K562 (cell line): ENCODE measurements at regions not wholly inside any gene's neighbourhood (a gene's known extent, or its start where the extent isn't known, plus 50 kb on each side); places are given as distances from the start of the nearest gene placed in this dataset.

Experiments
- ATAC-seq: fragments of 200-7000 bp; cut with Tn5 transposase; 3 replicates; pipeline ENCODE4 v1.9.1; 2020; ENCODE audit warnings: moderate library complexity
- BruUV-seq: library from RNA; stranded (reverse); fragments of 400-500 nt; replicated peaks from 2 replicates; lab custom pipeline; 2021; lab: Mats Ljungman, UMichigan
- CTCF ChIA-PET: fragments of 300-600 bp; formaldehyde crosslinking; extraction: SDS; loops from one replicate; lab custom pipeline; 2021; ENCODE audit warnings: low intra/inter-chr PET ratio; lab: Yijun Ruan, JAX
- POLR2A ChIA-PET: fragments of 300-600, 350-650 bp; sonication (Branson Sonifier 250); formaldehyde crosslinking; extraction: SDS; loops from one replicate; lab custom pipeline; 2021; ENCODE audit warnings: antibody characterized with exemption, inconsistent platforms; lab: Yijun Ruan, JAX
- DNase-seq, 4 experiments: peaks; one replicate each; pipeline versions ENCODE4 v3.0.0 to v3.0.0-alpha.2; 2011 to 2018; ENCODE audit warnings: low spot score in 3 of 4, mixed read lengths in 3 of 4; ENCODE audit errors: extremely low read depth in 1 of 4
- FAIRE-seq: peaks from 2 replicates; lab custom pipeline; 2011; peaks lifted over from hg19 to GRCh38; lab: Jason Lieb, UNC
- H2AFZ ChIP-seq: 2 replicates; pipeline ENCODE4 v1.6.0; 2011; ENCODE audit warnings: low read depth, low read length, control low read depth, inconsistent platforms
- H3K27ac ChIP-seq: fragments of 200-600 bp; 3 replicates; pipeline ENCODE4 v1.8.0; 2011; ENCODE audit warnings: low read depth, mild to moderate bottlenecking, control low read depth, inconsistent platforms, low read length, moderate library complexity, mixed read lengths; ENCODE audit errors: extremely low read depth
- H3K27me3 ChIP-seq, 2 experiments: fragments of 300-600 bp in 1 of 2; 2 replicates in 1 of 2; 3 replicates in 1 of 2; pipeline versions ENCODE4 v1.6.0 to v1.8.0; 2011; ENCODE audit warnings: inconsistent platforms in 2 of 2, low read length in 2 of 2, mild to moderate bottlenecking in 1 of 2, mixed read lengths in 1 of 2, moderate library complexity in 1 of 2; ENCODE audit not compliant: control insufficient read depth in 2 of 2, insufficient read depth in 2 of 2
- H3K36me3 ChIP-seq: fragments of 300-600 bp; 3 replicates; pipeline ENCODE4 v1.8.0; 2011; ENCODE audit warnings: mild to moderate bottlenecking, low read length, inconsistent platforms; ENCODE audit not compliant: control insufficient read depth, insufficient read depth
- H3K4me1 ChIP-seq, 2 experiments: fragments of 200-600 bp in 1 of 2; replicated peaks in 1 of 2; 2 replicates in 1 of 2; 3 replicates in 1 of 2; pipeline versions ENCODE4 v1.5.1 to v1.8.0; 2011; ENCODE audit warnings: inconsistent platforms in 2 of 2, low read length in 2 of 2, mild to moderate bottlenecking in 1 of 2, mixed read lengths in 1 of 2, moderate library complexity in 1 of 2; ENCODE audit not compliant: control insufficient read depth in 2 of 2, insufficient read depth in 2 of 2
- H3K4me2 ChIP-seq: 2 replicates; pipeline ENCODE4 v1.6.1; 2011; ENCODE audit warnings: low read length, control low read depth, inconsistent platforms, mixed read lengths; ENCODE audit not compliant: insufficient read depth
- H3K4me3 ChIP-seq: fragments of 200-600 bp; sonication (generic), shearing (Covaris generic); 2 replicates; pipeline ENCODE4 v1.5.1; 2016; ENCODE audit warnings: control low read depth, inconsistent platforms
- H3K79me2 ChIP-seq: fragments of 200-600 bp; 3 replicates; pipeline ENCODE4 v1.8.0; 2011; ENCODE audit warnings: low read length, inconsistent platforms; ENCODE audit not compliant: control insufficient read depth, insufficient read depth
- H3K9ac ChIP-seq, 2 experiments: 2 replicates each; pipeline versions ENCODE4 v1.6.0 to v1.6.1; 2011; ENCODE audit warnings: low read depth in 2 of 2, low read length in 2 of 2, control low read depth in 1 of 2, inconsistent platforms in 1 of 2, mild to moderate bottlenecking in 1 of 2, mixed read lengths in 1 of 2; ENCODE audit not compliant: insufficient read depth in 1 of 2
- H3K9me1 ChIP-seq: one replicate; pipeline ENCODE4 v1.6.0; 2011; ENCODE audit warnings: inconsistent platforms, mild to moderate bottlenecking, low read length, moderate library complexity; ENCODE audit not compliant: control insufficient read depth, insufficient read depth
- H3K9me3 ChIP-seq: replicated peaks from 2 replicates; pipeline ENCODE4 v1.5.1; 2011; ENCODE audit warnings: low read depth, low read length, inconsistent platforms; ENCODE audit not compliant: control insufficient read depth, insufficient read depth
- H4K20me1 ChIP-seq: replicated peaks from 2 replicates; pipeline ENCODE4 v1.6.1; 2011; ENCODE audit warnings: low read length, inconsistent platforms, mixed read lengths; ENCODE audit not compliant: control insufficient read depth, insufficient read depth
- ARHGAP35 ChIP-seq: fragments of 450-650 bp; IDR thresholded peaks from 2 replicates; pipeline ENCODE4 v1.6.1; 2018; ENCODE audit not compliant: partially characterized antibody
- BHLHE40 ChIP-seq: IDR thresholded peaks from 2 replicates; pipeline ENCODE4 v1.6.1; 2011; ENCODE audit warnings: low read length, improper control_type of control experiment
- CCNT2 ChIP-seq: IDR thresholded peaks from 2 replicates; pipeline ENCODE4 v1.6.1; 2011; ENCODE audit warnings: borderline replicate concordance, low read depth, mild to moderate bottlenecking, moderate library complexity, mixed read lengths, low read length; ENCODE audit not compliant: insufficient read length; ENCODE audit errors: extremely low read depth
- ESRRB ChIP-seq: fragments of 250-450 bp; sonication (Bioruptor Pico); IDR thresholded peaks from 2 replicates; pipeline ENCODE4 v1.5.0; 2020; ENCODE audit warnings: mild to moderate bottlenecking, moderate library complexity, borderline replicate concordance
- HINFP ChIP-seq: fragments of 450-650 bp; conservative IDR thresholded peaks from 2 replicates; pipeline ENCODE4 v1.6.1; 2016; ENCODE audit warnings: missing genetic modification characterization, low read depth, mild to moderate bottlenecking, control low read depth, missing compliant biosample characterization
- KDM2B ChIP-seq: fragments of 250-450 bp; sonication (Bioruptor Pico); IDR thresholded peaks from 2 replicates; pipeline ENCODE4 v1.8.0; 2021; ENCODE audit warnings: mild to moderate bottlenecking, moderate library complexity
- NBN ChIP-seq: fragments of 450-650 bp; IDR thresholded peaks from 2 replicates; pipeline ENCODE4 v1.6.1; 2016; ENCODE audit warnings: low read depth, mild to moderate bottlenecking
- PTBP1 ChIP-seq: fragments of 200-400 bp; formaldehyde crosslinking; IDR thresholded peaks from 2 replicates; pipeline ENCODE4 v1.6.1; 2017; ENCODE audit warnings: low read depth, low read length
- RBM34 ChIP-seq: fragments of 200-400 bp; formaldehyde crosslinking; IDR thresholded peaks from 2 replicates; pipeline ENCODE4 v1.6.1; 2018; ENCODE audit warnings: low read length, borderline replicate concordance; ENCODE audit not compliant: insufficient read depth
- TEAD1 ChIP-seq, 2 experiments: fragments of 450-650 bp in 1 of 2; sonication (generic) in 1 of 2; formaldehyde crosslinking; IDR thresholded peaks; 2 replicates each; pipeline versions ENCODE4 v1.4.0 to v1.8.0; 2020 to 2022; ENCODE audit warnings: mild to moderate bottlenecking in 2 of 2, missing genetic modification reagents in 1 of 2
- ZEB2 ChIP-seq: fragments of 450-650 bp; IDR thresholded peaks from 2 replicates; pipeline ENCODE4 v1.6.1; 2016
- ZNF23 ChIP-seq: fragments of 250-450 bp; sonication (Bioruptor Pico); IDR thresholded peaks from 2 replicates; pipeline ENCODE4 v1.4.0; 2020; ENCODE audit warnings: mild to moderate bottlenecking
- ZNF239 ChIP-seq: fragments of 250-450 bp; sonication (Bioruptor Pico); IDR thresholded peaks from 2 replicates; pipeline ENCODE4 v1.4.0; 2020; ENCODE audit warnings: mild to moderate bottlenecking
- ZNF24 ChIP-seq: fragments of 450-650 bp; IDR thresholded peaks from 2 replicates; pipeline ENCODE4 v1.6.1; 2016
- ZNF766 ChIP-seq: fragments of 200-800 bp; sonication (Bioruptor generic); conservative IDR thresholded peaks from 2 replicates; pipeline ENCODE4 v1.6.1; 2016; ENCODE audit warnings: missing genetic modification characterization, missing compliant biosample characterization
- WGBS: fragments of 100-300 bp; shearing (Covaris generic); methylation state at CpG from one replicate; pipeline ENCODE4 v1.1.6; 2016; ENCODE audit warnings: low coverage, mixed read lengths; ENCODE audit not compliant: insufficient coverage; ENCODE audit errors: missing lambda C conversion rate; 5-methylcytosine and 5-hydroxymethylcytosine counted together
- in situ Hi-C: fragments of 300-500 bp; cut with MboI; formaldehyde crosslinking; loops from 4 replicates; pipeline ENCODE4 v1.15.0; 2018; ENCODE audit warnings: inconsistent platforms, mixed read lengths
- intact Hi-C: fragments of 100-400 bp; cut with micrococcal nuclease; formaldehyde crosslinking; loops from 2 replicates; pipeline ENCODE4 v1.14.2; 2022
- TF ChIP-seq, protein P1 (sequence below): sonication (generic); formaldehyde crosslinking; IDR thresholded peaks from 2 replicates; pipeline ENCODE4 v1.9.0; 2022; ENCODE audit warnings: mild to moderate bottlenecking, missing genetic modification reagents
- TF ChIP-seq, protein P2 (sequence below): sonication (generic); formaldehyde crosslinking; IDR thresholded peaks from 2 replicates; pipeline ENCODE4 v1.5.0; 2020; ENCODE audit warnings: missing genetic modification reagents

DNA sequence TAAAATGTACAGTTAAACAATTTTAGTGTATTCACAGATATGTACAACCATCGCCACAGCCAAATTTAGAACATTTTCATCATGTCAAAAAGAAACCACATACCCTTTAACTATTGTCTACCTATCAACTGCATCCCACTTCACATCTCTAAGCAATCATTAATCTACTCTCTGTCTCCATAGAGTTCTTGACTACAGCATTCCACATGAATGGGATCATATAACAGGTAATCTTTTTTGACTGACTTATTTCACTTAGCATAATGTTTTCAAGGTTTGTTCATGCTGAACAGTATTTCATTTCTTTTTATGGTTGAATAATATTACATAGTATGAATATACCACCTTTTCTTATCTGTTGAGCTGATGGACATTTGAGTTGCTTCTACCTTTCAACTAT, 281.4 kb upstream of the EDA2R start:
- DNase-seq: no peak
- intact Hi-C loops: no loop called here
- no peak overlapping the region for H2AFZ ChIP-seq
- H3K27ac ChIP-seq: no peak overlapping the region
- H4K20me1 ChIP-seq: no peaks in the 10 kb centered on the region
- no peaks in the 10 kb centered on the region for H3K9me3 ChIP-seq
- no peaks in the 10 kb centered on the region for H3K9me1 ChIP-seq
- H3K79me2 ChIP-seq: no peaks in the 10 kb centered on the region
- ATAC-seq: no peak
- H3K36me3 ChIP-seq: no peaks in the 10 kb centered on the region
- H3K4me1 ChIP-seq: no peaks in the 10 kb centered on the region
- WGBS: 0% methylated on average over 1 of the region's 1 CpG
- no peak for FAIRE-seq
- BruUV-seq: no TSS peak
- H3K4me2 ChIP-seq: no peak overlapping the region
- in situ Hi-C loops: no loop called here
- no peak overlapping the region for H3K4me3 ChIP-seq
- ChIA-PET CTCF (no interaction called here), POLR2A (no interaction called here)
- TF ChIP-seq BHLHE40: no peak
- no peak for TF ChIP-seq TEAD1 (CRISPR knock-in tag; IDR thresholded peaks at IDR 0.05)
- no peak for TF ChIP-seq ZNF766 (CRISPR knock-in tag)
- TF ChIP-seq NBN: no peak
- TF ChIP-seq RBM34: no peak
- TF ChIP-seq ZNF239 (CRISPR knock-in tag): no peak
- no peak overlapping the region for H3K9ac ChIP-seq
- H3K27me3 ChIP-seq: no peaks in the 10 kb centered on the region

- Histone ChIP-seq H4K20me1 (no peaks in the 10 kb centered on the region), H3K9ac (no peak overlapping the region), H3K9me1 (no peaks in the 10 kb centered on the region), H3K4me2 (no peak overlapping the region), H3K36me3 (no peaks in the 10 kb centered on the region), H3K27me3 (no peaks in the 10 kb centered on the region), H3K9me3 (no peaks in the 10 kb centered on the region), H3K79me2 (no peaks in the 10 kb centered on the region), H2AFZ (no peak overlapping the region), H3K4me3 (no peak overlapping the region), H3K27ac (no peak overlapping the region), H3K4me1 (no peaks in the 10 kb centered on the region)
- no peak for DNase-seq
- FAIRE-seq: no peak
- ATAC-seq: no peak
- in situ Hi-C loops: no loop called here
- CTCF ChIA-PET: no interaction called here
- WGBS: 0% methylated on average over 4 of the region's 4 CpGs
- BruUV-seq: no TSS peak
- intact Hi-C loops: no loop called here
- POLR2A ChIA-PET: no interaction called here
- no peak for TF ChIP-seq KDM2B (CRISPR knock-in tag)
- TF ChIP-seq ARHGAP35: no peak
- no peak for TF ChIP-seq PTBP1
- TF ChIP-seq ESRRB (CRISPR knock-in tag): no peak
- TF ChIP-seq, protein P1, sequence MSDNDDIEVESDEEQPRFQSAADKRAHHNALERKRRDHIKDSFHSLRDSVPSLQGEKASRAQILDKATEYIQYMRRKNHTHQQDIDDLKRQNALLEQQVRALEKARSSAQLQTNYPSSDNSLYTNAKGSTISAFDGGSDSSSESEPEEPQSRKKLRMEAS (CRISPR knock-in tag): no peak
- no peak for TF ChIP-seq ZNF23 (CRISPR knock-in tag)
- no peak for TF ChIP-seq ZEB2
- TF ChIP-seq, protein P2, sequence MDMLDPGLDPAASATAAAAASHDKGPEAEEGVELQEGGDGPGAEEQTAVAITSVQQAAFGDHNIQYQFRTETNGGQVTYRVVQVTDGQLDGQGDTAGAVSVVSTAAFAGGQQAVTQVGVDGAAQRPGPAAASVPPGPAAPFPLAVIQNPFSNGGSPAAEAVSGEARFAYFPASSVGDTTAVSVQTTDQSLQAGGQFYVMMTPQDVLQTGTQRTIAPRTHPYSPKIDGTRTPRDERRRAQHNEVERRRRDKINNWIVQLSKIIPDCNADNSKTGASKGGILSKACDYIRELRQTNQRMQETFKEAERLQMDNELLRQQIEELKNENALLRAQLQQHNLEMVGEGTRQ: no peak
- TF ChIP-seq ZNF24: no peak
- TF ChIP-seq HINFP: no peak
- no peak for TF ChIP-seq CCNT2
Measured at GRCh38 chrX:66919280-66919832, 280.5 kb upstream of the EDA2R start.
